MG63 (cell line): ENCODE measurements at regions not wholly inside any gene's neighbourhood (a gene's known extent, or its start where the extent isn't known, plus 50 kb on each side); places are given as distances from the start of the nearest gene placed in this dataset.

ENCODE experiments used
- DNase-seq: peaks from one replicate; pipeline ENCODE4 v3.0.0-alpha.2; 2020
- H3K27me3 ChIP-seq: fragments of 250-450 bp; sonication (Bioruptor Pico); 2 replicates; pipeline ENCODE4 v1.5.1; 2020; ENCODE audit warnings: mild to moderate bottlenecking, moderate library complexity
- H3K36me3 ChIP-seq: fragments of 250-450 bp; sonication (Bioruptor Pico); 2 replicates; pipeline ENCODE4 v1.5.1; 2020; ENCODE audit warnings: mild to moderate bottlenecking, moderate library complexity
- H3K4me3 ChIP-seq: fragments of 250-450 bp; sonication (Bioruptor Pico); 2 replicates; pipeline ENCODE4 v1.5.1; 2020; ENCODE audit warnings: mild to moderate bottlenecking, moderate library complexity
- H3K9me3 ChIP-seq: fragments of 250-450 bp; sonication (Bioruptor Pico); 2 replicates; pipeline ENCODE4 v1.5.1; 2020; ENCODE audit warnings: mild to moderate bottlenecking, moderate library complexity

DNA sequence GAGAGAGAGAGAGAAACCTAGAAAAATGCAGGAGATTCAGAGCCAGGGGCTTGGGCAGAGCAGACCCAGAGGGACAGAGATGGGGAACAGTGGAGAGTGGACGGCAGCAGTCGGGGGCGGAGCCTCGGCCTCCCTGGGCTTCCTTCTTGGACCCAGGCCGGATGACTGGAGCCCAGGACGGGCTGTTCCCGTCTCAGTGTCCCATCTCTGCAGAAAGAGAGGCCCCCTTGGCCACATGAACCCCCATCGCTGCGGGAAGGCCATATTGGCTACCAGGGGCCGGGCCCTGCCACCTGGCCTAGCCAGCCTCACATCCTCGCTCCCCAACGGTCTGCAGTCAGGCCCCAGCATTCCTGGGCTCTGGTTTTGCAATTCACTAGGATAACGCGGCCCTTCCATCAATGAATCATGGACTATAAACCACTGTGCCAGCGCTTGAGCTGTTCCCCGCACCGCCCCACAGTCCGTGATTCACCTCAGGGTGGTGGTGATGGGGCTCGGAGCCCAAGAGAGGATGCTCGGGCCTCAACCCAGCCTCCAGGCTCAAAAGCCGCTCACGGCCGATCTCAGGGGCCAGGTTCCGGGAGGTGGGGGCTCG is 116.5 kb downstream of the RFLNA start:
- peaks cover 45% of the 10 kb centered on the region for H3K36me3 ChIP-seq
- peak; percentile 96 for DNase-seq
- H3K27me3 ChIP-seq = no peaks in the 10 kb centered on the region
- H3K4me3 ChIP-seq = no peak overlapping the region
- H3K9me3 ChIP-seq = no peaks in the 10 kb centered on the region

DNA sequence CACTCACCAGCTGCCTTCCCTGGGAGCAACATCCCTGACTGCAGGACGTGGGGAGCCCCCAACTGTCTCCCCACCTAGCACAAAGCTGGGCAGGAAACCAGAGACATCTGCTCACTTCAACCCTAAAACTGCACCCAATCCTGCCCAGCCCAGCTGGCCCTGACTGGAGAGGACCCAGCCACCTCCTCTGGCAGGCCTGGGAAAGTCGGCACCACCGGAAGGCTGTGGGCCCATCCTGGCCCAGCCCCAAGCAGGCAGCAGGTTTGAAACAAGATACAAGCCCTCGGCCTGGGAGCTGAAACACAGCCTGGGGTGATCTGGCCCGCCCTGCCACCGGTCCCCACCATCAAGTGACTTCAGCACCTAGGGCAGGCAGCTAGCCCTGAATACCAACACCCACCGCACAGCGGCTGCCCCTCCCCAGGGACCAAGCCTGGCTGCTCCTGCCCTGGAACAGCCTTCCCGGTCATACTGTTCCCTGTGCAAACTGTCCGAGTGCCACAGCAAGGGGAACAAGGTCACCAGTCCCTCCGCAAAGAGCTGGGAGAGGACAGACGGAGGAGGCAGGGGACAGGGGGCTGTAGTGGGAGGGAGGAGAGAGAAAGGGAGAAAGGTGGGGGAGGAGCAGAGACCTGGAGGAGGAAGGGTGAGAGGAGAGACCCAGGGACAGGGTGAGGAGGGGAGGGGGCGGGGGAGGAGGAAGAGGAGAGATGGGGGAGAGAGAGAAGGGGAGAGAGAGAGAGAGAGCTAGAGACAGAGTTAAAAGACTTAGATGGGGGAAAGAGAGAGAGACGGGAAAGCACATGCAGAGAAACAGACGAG is 115.7 kb downstream of the RFLNA start:
- no peak for DNase-seq
- Histone ChIP-seq H3K36me3 (peaks cover 45% of the 10 kb centered on the region), H3K4me3 (no peak overlapping the region), H3K9me3 (no peaks in the 10 kb centered on the region), H3K27me3 (no peaks in the 10 kb centered on the region)

DNA sequence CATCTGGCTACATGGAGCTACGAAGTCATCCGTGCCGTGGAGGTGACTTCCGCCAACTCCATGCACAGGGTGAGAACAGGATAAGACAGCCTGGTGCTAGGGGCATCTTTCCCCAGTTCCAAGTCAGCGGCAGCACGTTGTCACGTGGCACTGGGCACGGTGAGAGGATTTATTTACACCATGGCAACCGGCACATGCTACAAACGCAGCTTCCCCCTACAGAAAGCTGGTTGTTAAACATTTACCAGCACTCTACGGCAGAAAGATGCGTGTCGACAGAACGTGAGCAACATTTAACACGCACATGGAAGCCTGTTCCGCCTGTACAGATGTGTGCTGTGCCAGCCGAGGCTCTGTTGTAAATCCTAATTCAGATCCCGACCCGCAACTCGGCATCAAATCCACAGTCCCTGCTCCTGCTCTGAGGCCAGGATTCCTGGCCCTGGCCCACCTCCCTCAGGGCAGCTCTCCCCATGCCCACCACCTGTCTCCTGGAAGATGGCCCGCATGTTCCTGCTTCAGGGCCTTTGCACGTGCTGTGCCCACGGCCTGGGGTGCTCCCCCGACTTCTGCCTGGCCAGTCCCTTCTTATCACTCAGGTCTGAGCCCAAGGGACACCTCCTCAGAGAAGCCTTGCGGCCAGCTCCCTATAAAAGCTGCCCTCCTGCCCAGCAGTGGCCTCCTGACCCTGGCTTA is 114.1 kb downstream of the RFLNA start:
- Histone ChIP-seq H3K36me3 (peaks cover 43% of the 10 kb centered on the region), H3K4me3 (no peak overlapping the region), H3K27me3 (no peaks in the 10 kb centered on the region), H3K9me3 (no peaks in the 10 kb centered on the region)
- no peak for DNase-seq

DNA sequence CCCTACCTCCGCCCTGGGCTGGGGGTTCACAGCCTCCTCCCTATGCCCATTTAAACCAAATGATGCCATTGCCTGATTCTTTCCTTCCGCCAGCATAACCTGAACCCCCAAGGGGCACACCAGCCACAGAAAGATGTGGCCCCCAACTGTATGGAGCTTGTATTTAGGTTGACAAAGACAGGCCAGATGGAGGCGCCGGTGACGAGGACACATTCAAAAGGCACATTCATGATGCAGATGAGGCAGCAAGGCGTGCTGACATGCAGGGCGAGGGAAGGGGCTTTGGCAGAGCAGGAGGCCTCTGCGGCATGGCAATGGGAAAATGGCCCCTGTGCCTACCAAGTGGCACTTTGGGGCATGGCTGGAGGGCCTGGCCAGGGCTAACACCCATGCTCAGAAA is 112.2 kb downstream of the RFLNA start:
- H3K4me3 ChIP-seq = no peak overlapping the region
- peaks cover 38% of the 10 kb centered on the region for H3K36me3 ChIP-seq
- H3K9me3 ChIP-seq = no peaks in the 10 kb centered on the region
- no peaks in the 10 kb centered on the region for H3K27me3 ChIP-seq
- DNase-seq = no peak

DNA sequence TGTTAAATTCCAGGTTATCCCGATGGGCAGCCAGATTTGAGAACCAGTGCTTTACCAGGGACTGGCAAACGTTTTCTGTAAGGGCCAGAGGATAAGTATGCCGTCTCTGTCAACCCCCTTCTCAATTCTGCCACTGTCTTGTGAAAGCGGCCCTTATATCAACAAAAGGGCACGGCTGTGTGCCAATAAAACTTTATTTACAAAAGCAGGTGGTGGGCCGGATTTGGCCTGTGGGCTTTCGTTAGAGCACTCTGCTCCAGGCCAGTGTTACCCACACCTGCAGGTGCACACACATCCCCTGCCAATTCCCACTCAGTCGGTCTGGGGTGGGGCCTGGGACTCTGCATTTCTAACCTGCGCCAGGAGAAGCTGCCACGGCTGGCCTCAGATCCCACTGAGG is 111.2 kb downstream of the RFLNA start:
- DNase-seq = no peak
- no peak overlapping the region for H3K4me3 ChIP-seq
- H3K27me3 ChIP-seq = no peaks in the 10 kb centered on the region
- peaks cover 35% of the 10 kb centered on the region for H3K36me3 ChIP-seq
- H3K9me3 ChIP-seq = no peaks in the 10 kb centered on the region

DNA sequence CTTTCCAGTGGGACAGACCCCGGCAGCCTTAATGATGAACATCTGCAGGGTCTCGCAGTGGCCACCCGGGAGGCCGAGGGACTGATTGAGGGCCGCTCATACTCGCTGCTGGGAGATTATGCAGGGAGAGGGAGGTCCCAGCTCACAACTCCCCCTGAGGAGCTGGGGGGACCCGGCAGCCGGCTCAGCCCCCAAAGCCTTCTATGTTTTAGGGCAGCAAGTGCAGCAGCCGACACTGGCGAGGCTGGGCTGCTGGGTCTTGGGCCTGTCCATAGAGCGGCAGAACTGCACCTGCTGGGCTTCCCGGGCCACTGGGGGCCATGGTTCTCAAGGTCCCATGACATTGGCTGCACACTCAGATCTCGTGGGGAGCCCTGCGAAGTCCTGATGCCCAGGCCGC is 110.7 kb downstream of the RFLNA start:
- no peaks in the 10 kb centered on the region for H3K27me3 ChIP-seq
- no peaks in the 10 kb centered on the region for H3K9me3 ChIP-seq
- H3K4me3 ChIP-seq = no peak overlapping the region
- DNase-seq = no peak
- peaks cover 34% of the 10 kb centered on the region for H3K36me3 ChIP-seq

DNA sequence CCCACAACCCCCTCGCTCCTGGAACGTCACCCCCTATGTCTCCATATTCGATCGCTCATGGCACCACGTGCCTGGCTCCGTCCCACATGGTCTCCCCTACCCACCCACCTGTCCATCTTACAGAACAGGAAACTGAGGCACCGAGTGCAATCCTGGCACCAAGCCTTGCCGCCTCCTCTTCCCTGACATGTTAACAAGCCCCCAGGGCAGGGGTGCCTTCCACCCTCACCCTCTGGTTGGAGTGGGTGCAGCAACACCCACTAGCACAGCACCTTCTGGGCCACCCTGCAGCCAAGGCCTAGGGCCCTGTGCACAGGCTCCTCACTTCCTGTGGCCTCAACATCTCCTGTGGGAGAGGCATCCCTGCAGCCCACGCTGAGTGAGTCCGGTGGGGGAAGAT is 110.3 kb downstream of the RFLNA start:
- Histone ChIP-seq H3K9me3 (no peaks in the 10 kb centered on the region), H3K36me3 (peaks cover 35% of the 10 kb centered on the region), H3K4me3 (no peak overlapping the region)

DNA sequence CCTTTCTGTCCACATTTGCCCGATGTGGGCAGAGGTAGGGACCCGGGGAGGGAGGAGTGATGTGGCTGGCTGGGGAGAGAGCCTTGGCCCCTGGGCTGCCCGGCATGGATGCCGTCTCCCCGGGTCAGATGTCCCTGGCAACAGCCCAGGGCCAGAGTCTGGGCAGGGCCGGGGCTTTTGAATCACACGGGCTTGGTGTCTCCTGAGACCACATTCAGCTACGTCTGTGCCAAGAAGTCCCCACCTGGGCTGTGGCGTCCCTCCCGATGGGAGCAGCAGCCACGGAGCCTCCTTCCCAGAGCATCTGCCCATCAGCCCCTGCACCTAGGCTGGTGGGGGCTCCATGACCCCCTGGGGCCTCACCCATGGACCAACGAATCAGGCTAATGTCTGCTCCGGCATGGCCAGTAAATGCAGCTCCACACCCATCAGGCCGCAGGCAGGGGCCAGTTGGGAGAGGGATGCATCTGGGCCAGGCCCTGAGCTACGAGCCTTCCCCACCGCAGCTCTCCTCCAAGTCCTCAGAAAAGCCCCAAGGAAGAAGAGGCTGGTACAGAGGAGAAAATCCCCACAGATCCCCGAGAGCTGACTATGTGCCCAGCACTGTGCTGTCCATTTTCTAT is 109.4 kb downstream of the RFLNA start:
- DNase-seq = peak; percentile 37

More for the DNA sequence above, 110.3 kb downstream of the RFLNA start:
- no peak for DNase-seq
- H3K27me3 ChIP-seq = no peaks in the 10 kb centered on the region

DNA sequence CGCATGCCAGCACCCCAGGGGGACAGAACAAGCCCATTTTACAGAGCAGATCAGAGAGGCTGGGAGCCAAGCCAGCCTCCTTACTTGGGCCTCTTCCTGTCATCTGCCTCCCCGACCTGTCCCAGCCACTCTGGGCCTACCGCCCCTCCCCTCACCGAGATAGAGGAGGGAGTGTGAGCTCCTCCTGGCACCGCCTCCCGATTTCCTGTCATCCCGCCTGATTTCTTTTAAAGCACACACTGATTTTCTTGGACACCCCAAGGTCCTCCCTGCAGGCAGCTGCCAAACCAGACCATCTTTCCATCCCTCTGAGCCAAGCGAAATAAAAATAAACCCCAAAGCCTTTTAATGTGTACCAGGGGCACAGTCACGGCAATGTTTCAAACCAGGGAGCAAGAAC is 108.4 kb downstream of the RFLNA start:
- no peaks in the 10 kb centered on the region for H3K9me3 ChIP-seq
- peaks cover 41% of the 10 kb centered on the region for H3K36me3 ChIP-seq
- no peak for DNase-seq
- H3K4me3 ChIP-seq = no peak overlapping the region
- no peaks in the 10 kb centered on the region for H3K27me3 ChIP-seq

More for the DNA sequence above, 109.4 kb downstream of the RFLNA start:
- peaks cover 35% of the 10 kb centered on the region for H3K36me3 ChIP-seq
- no peak overlapping the region for H3K4me3 ChIP-seq
- no peaks in the 10 kb centered on the region for H3K9me3 ChIP-seq
- H3K27me3 ChIP-seq = no peaks in the 10 kb centered on the region

DNA sequence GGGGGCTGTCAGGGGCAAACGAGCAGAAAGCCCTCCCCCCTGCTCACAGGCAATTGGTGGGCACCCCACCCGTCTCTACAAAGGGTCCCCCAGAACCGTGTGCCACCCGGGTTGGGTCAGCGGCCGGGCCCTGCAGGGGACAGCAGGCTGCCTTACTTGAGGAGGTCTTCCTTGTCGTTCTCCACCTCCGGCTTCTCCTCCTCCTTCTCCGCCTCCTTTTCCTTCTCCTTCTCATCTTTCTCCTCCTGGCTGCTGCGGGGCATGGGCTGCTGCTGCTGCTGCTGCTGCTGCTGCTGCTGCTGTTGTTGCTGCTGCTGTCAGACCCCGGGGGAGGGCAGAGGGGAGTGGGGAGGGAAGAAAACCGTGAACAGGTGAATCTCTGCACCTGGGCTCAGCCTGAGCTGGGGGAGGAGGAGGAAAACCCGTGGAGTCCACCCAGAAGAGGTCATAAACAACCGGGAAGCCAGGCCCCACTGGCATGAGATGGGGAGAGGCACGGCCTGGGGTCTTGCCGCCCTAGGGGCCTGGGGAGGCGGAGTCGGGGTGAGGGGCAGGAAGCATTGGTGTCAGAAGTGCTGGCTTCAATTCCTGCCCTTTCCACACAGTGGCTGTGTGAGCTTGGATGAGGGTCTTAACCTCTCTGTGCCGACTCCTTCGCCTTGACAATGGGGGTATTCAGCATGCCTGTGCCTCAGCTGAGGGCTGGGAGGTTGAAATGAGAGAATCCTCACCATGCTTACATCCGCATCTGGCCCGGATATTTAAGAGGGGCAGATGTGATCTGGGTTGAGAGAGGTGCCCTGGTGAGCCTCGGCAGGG is 107.6 kb downstream of the RFLNA start:
- H3K4me3 ChIP-seq = no peak overlapping the region
- H3K27me3 ChIP-seq = no peaks in the 10 kb centered on the region
- H3K9me3 ChIP-seq = no peaks in the 10 kb centered on the region
- H3K36me3 ChIP-seq = peaks cover 45% of the 10 kb centered on the region
- no peak for DNase-seq

DNA sequence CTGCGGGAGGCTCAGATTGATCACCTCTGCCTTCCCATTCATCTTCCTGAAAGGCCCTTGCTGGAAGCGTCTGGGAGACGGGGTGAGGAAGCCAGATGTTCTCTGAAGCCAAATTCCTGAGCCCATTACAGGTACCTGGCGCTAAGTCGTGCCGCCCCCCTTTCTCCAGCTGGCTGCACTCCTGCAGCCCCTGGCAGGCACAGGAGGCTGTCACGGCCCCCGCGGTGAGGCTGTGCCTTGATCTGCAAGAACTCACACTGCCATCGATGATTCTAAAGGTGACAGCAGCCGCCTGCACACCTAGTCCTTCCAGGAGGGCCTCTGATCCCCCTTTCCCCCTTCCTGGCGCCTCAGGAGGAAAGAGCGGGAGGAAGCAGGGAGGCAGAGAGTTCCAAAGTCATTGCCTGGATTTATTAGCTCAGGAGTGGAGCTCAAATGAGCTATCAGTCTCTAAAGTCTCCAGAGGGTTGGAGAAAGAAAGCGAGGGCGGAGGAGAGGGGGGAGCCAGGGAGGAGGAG is 106.9 kb downstream of the RFLNA start:
- H3K4me3 ChIP-seq = no peak overlapping the region
- no peaks in the 10 kb centered on the region for H3K27me3 ChIP-seq
- H3K9me3 ChIP-seq = no peaks in the 10 kb centered on the region
- no peak for DNase-seq
- H3K36me3 ChIP-seq = peaks cover 50% of the 10 kb centered on the region

DNA sequence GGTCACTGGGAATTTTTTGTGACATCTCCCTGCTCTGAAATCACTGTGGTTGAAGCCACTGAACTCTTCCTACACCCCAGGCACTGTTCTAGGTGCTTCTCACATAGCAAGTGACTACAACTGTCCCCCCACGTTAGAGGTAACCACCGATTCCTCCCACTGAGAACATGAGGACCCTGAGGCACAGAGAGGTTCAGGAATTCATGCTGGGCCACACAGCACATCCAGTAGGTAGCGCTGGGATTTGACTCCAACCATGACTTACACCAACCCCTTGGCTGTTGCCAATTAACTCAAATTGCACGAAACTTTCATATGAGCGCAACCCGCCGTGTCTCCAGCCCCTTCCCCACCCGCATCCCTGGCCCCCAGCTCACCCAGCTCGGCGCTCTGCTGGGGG is 105.2 kb downstream of the RFLNA start:
- peaks cover 52% of the 10 kb centered on the region for H3K36me3 ChIP-seq
- no peaks in the 10 kb centered on the region for H3K27me3 ChIP-seq
- H3K4me3 ChIP-seq = no peak overlapping the region
- no peak for DNase-seq
- no peaks in the 10 kb centered on the region for H3K9me3 ChIP-seq

DNA sequence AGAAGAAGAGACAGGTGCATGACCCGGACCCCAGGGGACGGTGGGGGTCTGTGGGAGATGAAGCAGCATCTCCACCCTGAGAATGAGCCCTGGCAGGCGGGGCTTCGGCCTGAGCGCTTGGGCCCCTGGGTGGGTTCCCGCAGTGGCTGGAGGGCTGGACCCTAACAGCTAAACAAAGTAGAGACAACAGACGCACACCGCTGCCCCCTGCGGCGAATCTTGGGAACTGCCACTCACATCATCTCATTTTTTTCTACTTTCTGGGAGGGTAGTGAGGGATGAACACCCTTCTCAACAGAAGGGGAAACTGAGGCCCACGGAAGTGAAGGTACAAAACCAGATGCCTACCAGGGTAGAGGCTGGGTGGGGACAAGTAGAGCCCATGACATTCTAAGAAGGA is 104.7 kb downstream of the RFLNA start:
- DNase-seq = no peak
- H3K36me3 ChIP-seq = peaks cover 51% of the 10 kb centered on the region

DNA sequence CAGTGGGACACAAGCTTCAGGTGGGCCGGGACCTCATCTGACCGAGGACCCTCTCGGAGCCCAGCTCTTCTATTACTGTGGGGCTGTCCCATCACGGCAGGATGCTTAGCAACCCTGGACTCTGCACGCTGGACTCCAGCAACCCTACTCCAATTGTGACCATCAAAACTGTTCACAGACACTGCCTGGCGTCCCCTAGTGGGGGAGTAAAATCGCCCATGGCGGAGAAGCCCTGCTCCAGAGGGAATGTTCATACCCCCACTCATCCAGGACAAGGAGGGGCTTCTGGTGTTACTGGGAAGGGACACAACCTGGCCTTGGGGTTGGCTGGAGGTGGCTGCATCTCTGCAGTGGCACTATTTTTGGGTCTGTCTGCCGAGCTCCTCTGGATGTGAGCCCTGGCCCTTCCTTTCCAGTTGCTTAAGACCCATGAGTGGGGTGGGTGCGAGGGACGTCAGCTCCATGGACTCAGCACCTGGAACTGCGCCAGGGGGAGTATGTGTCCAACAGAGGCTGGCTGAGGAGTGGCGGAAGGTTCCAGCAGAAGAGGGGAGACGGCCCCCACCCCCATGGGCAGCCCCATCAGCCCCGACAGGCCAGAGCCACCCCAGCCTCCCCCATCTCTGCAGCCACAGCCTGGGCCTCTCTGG is 103.8 kb downstream of the RFLNA start:
- no peaks in the 10 kb centered on the region for H3K27me3 ChIP-seq
- no peak overlapping the region for H3K4me3 ChIP-seq
- no peaks in the 10 kb centered on the region for H3K9me3 ChIP-seq
- DNase-seq = no peak
- H3K36me3 ChIP-seq = peaks cover 55% of the 10 kb centered on the region

More for the DNA sequence above, 104.7 kb downstream of the RFLNA start:
- Histone ChIP-seq H3K4me3 (no peak overlapping the region), H3K27me3 (no peaks in the 10 kb centered on the region), H3K9me3 (no peaks in the 10 kb centered on the region)

DNA sequence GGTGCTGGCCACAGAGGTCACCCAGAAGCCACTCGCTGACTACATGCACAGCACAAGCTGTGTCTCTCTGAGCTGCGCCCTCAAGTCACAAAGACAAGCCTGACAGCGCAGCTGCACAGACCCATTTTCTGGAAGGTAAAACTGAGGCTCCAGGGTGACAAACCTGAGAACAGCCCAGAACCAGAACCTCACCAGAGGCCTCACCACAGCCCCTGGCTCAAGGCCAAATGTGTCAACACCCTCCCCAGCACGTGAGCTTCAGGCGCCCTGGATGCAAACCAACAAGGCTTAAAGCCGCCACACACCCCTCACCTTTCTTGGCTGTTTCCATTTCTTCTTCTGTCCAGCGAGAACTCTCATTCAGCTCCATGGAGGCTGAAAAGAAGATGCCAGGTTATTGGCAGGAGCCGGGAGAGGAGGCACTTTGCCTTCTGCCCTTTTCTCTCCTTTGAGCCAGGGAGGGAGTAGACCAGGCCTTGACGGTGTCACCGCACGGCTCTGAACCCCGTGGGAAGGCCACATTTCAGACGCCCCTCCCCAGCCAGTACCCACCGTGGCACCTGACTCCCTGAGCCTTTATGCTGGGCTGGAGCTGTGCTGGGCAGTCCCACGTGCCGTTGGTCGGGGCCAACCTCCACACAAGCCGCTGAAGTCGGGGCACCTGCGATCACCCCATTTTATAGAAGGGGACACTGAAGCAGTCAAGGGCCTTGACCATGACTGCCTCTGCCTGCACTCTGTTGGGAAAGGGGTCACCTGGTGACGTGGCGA is 103.1 kb downstream of the RFLNA start:
- Histone ChIP-seq H3K36me3 (peaks cover 58% of the 10 kb centered on the region), H3K4me3 (no peak overlapping the region), H3K9me3 (no peaks in the 10 kb centered on the region), H3K27me3 (no peaks in the 10 kb centered on the region)
- DNase-seq = peak; percentile 31
